ENCODE measurements at regions not wholly inside any gene's neighbourhood (a gene's known extent, or its start where the extent isn't known, plus 50 kb on each side); places are given as distances from the start of the nearest gene placed in this dataset.

DNA sequence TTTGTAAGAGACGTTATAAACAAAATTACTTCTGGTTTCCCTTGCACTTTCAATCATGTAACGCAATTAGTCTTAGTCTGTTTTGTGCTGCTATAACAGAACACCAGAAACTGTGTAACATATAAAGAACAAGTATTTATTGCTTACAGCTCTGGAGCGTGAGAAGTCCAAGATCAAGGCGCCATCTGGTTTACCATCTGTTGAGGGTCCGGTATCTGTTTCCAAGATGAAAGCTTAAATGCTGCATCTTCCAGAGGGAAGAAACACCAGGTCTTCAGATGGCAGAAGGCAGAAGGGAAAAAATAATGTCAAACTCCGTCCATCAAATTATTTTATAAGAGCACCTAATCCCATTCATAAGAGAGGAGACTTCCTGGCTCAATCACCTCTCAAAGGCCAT lies 474.1 kb downstream of the PDGFC start:
- TF ChIP-seq CEBPB (IDR thresholded peaks at IDR 0.05): no peak
- TF ChIP-seq, protein P1, sequence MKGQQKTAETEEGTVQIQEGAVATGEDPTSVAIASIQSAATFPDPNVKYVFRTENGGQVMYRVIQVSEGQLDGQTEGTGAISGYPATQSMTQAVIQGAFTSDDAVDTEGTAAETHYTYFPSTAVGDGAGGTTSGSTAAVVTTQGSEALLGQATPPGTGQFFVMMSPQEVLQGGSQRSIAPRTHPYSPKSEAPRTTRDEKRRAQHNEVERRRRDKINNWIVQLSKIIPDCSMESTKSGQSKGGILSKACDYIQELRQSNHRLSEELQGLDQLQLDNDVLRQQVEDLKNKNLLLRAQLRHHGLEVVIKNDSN (IDR thresholded peaks at IDR 0.05): no peak
- TF ChIP-seq EGR1 (IDR thresholded peaks at IDR 0.05): no peak
- no peak for TF ChIP-seq YY1 (IDR thresholded peaks at IDR 0.05; ENCODE audit: low read depth)
- no peak for TF ChIP-seq MAX (IDR thresholded peaks at IDR 0.05)
- TF ChIP-seq TCF12 (IDR thresholded peaks at IDR 0.05; ENCODE audit: low read depth): no peak
- no peak for TF ChIP-seq TEAD4 (IDR thresholded peaks at IDR 0.05)
- TF ChIP-seq NFIC (IDR thresholded peaks at IDR 0.05): no peak
- TF ChIP-seq FOXM1 (IDR thresholded peaks at IDR 0.05; ENCODE audit: borderline replicate concordance, low read depth): no peak
- TF ChIP-seq, protein P2, sequence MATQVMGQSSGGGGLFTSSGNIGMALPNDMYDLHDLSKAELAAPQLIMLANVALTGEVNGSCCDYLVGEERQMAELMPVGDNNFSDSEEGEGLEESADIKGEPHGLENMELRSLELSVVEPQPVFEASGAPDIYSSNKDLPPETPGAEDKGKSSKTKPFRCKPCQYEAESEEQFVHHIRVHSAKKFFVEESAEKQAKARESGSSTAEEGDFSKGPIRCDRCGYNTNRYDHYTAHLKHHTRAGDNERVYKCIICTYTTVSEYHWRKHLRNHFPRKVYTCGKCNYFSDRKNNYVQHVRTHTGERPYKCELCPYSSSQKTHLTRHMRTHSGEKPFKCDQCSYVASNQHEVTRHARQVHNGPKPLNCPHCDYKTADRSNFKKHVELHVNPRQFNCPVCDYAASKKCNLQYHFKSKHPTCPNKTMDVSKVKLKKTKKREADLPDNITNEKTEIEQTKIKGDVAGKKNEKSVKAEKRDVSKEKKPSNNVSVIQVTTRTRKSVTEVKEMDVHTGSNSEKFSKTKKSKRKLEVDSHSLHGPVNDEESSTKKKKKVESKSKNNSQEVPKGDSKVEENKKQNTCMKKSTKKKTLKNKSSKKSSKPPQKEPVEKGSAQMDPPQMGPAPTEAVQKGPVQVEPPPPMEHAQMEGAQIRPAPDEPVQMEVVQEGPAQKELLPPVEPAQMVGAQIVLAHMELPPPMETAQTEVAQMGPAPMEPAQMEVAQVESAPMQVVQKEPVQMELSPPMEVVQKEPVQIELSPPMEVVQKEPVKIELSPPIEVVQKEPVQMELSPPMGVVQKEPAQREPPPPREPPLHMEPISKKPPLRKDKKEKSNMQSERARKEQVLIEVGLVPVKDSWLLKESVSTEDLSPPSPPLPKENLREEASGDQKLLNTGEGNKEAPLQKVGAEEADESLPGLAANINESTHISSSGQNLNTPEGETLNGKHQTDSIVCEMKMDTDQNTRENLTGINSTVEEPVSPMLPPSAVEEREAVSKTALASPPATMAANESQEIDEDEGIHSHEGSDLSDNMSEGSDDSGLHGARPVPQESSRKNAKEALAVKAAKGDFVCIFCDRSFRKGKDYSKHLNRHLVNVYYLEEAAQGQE (IDR thresholded peaks at IDR 0.05; ENCODE audit: low read depth): no peak
- no peak for TF ChIP-seq TAF1 (IDR thresholded peaks at IDR 0.05; ENCODE audit: low read depth)
- no peak for TF ChIP-seq CREB1 (IDR thresholded peaks at IDR 0.05; ENCODE audit: low read depth)
- TF ChIP-seq RAD21 (IDR thresholded peaks at IDR 0.05; ENCODE audit: low read depth): no peak
- TF ChIP-seq ZBTB7A (IDR thresholded peaks at IDR 0.05; ENCODE audit: low read depth): no peak
- no peak for TF ChIP-seq EP300 (IDR thresholded peaks at IDR 0.05; ENCODE audit: borderline replicate concordance)

DNA sequence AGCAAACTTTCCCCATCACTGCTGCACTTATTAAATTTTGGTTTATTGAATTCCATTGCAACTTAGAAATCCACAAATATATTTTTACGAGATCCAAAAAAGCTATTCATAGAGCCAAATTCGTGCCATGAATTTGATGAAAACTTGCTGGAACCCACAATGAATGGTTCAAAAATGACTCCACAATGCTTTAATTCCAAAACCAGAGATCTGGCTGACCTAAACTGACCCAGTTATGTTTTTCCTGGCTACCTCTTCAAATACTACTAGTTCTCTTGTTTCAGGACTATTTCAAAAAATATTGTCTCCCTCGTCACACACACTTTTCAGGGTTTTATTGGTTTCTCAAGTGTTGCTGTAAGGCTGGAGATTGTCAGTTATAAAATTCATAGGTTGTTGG lies 474.8 kb downstream of the PDGFC start:
- TF ChIP-seq MAX (IDR thresholded peaks at IDR 0.05) (no peak), CEBPB (IDR thresholded peaks at IDR 0.05) (no peak), YY1 (IDR thresholded peaks at IDR 0.05; ENCODE audit: low read depth) (no peak), NFIC (IDR thresholded peaks at IDR 0.05) (no peak), FOXM1 (IDR thresholded peaks at IDR 0.05; ENCODE audit: borderline replicate concordance, low read depth) (no peak)

GRCh38 chr4:156495836-156496235 lies 475.8 kb downstream of the PDGFC start:
- TF ChIP-seq TCF12 (IDR thresholded peaks at IDR 0.05; ENCODE audit: low read depth) (no peak), CEBPB (IDR thresholded peaks at IDR 0.05) (no peak), TEAD4 (IDR thresholded peaks at IDR 0.05) (no peak), CREB1 (IDR thresholded peaks at IDR 0.05; ENCODE audit: low read depth) (no peak), TAF1 (IDR thresholded peaks at IDR 0.05; ENCODE audit: low read depth) (no peak), FOXM1 (IDR thresholded peaks at IDR 0.05; ENCODE audit: borderline replicate concordance, low read depth) (no peak), EGR1 (IDR thresholded peaks at IDR 0.05) (no peak), MAX (IDR thresholded peaks at IDR 0.05) (no peak), RAD21 (IDR thresholded peaks at IDR 0.05; ENCODE audit: low read depth) (no peak)
- TF ChIP-seq, protein P2 (IDR thresholded peaks at IDR 0.05; ENCODE audit: low read depth): no peak

GRCh38 chr4:156495091-156495490 lies 476.5 kb downstream of the PDGFC start:
- TF ChIP-seq CREB1 (IDR thresholded peaks at IDR 0.05; ENCODE audit: low read depth): no peak
- TF ChIP-seq TCF12 (IDR thresholded peaks at IDR 0.05; ENCODE audit: low read depth): no peak
- TF ChIP-seq, protein P2 (IDR thresholded peaks at IDR 0.05; ENCODE audit: low read depth): no peak
- TF ChIP-seq MAX (IDR thresholded peaks at IDR 0.05): no peak
- TF ChIP-seq EP300 (IDR thresholded peaks at IDR 0.05; ENCODE audit: borderline replicate concordance): no peak

DNA sequence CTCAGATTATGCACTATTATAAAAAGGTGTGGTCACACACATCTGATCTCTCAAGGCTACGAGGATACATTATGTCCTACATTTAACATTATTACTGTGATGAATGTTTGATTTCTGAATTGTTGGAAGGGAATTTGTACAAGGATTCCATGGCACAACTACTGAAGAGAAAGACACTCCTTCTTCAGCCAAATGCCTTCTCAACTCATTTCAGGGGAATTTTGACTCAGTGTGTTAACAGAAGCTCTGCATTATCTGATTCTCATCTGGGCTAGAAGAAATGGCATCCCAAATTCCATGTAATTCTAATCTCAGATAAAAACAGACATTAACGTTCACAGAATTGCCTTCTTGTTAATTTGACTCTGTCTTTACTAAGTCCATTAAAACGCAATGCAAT lies 477.7 kb downstream of the PDGFC start:
- TF ChIP-seq RAD21 (IDR thresholded peaks at IDR 0.05; ENCODE audit: low read depth): no peak
- TF ChIP-seq, protein P1 (IDR thresholded peaks at IDR 0.05): no peak
- TF ChIP-seq FOXM1 (IDR thresholded peaks at IDR 0.05; ENCODE audit: borderline replicate concordance, low read depth): no peak
- no peak for TF ChIP-seq EGR1 (IDR thresholded peaks at IDR 0.05)

Measured in Ishikawa (cell line).